WTC11 (cell line): ENCODE measurements at regions not wholly inside any gene's neighbourhood (a gene's known extent, or its start where the extent isn't known, plus 50 kb on each side); places are given as distances from the start of the nearest gene placed in this dataset.

ENCODE experiments used
- ATAC-seq: fragments of 200-7000 bp; cut with Tn5 transposase; 2 replicates; pipeline ENCODE4 v1.10.0; 2021; ENCODE audit warnings: mild to moderate bottlenecking, moderate library complexity
- CTCF ChIA-PET: fragments of 300-600 bp; sonication (Branson Sonifier 250); formaldehyde crosslinking; loops from one replicate; lab custom pipeline; 2021; ENCODE audit warnings: antibody characterized with exemption; lab: Charles Lee
- POLR2A ChIA-PET: fragments of 350-600 bp; sonication (Branson Sonifier 250); formaldehyde crosslinking; loops from one replicate; lab custom pipeline; 2021; ENCODE audit warnings: antibody characterized with exemption; lab: Charles Lee
- DNase-seq: peaks from one replicate; pipeline ENCODE4 v3.0.0; 2021; ENCODE audit warnings: low spot score
- H3K27ac Mint-ChIP-seq: 2 replicates; pipeline ENCODE4 v1.8.0; 2021; ENCODE audit warnings: mixed read lengths
- H3K27me3 Mint-ChIP-seq: 2 replicates; pipeline ENCODE4 v1.8.0; 2021; ENCODE audit warnings: low read depth, mild to moderate bottlenecking, moderate library complexity, mixed read lengths
- H3K36me3 Mint-ChIP-seq: 2 replicates; pipeline ENCODE4 v1.8.0; 2021; ENCODE audit warnings: mixed read lengths
- H3K4me1 Mint-ChIP-seq: 2 replicates; pipeline ENCODE4 v1.8.0; 2022; ENCODE audit warnings: mixed read lengths
- H3K4me3 Mint-ChIP-seq: 2 replicates; pipeline ENCODE4 v1.8.0; 2021; ENCODE audit warnings: mild to moderate bottlenecking, moderate library complexity, mixed read lengths
- H3K9me3 Mint-ChIP-seq: 2 replicates; pipeline ENCODE4 v1.8.0; 2021; ENCODE audit warnings: mixed read lengths
- ATF6 ChIP-seq: sonication (generic); formaldehyde crosslinking; IDR thresholded peaks from 2 replicates; pipeline ENCODE4 v1.8.1; 2023; ENCODE audit warnings: mild to moderate bottlenecking, missing genetic modification reagents
- CREB1 ChIP-seq: sonication (generic); formaldehyde crosslinking; IDR thresholded peaks from 2 replicates; pipeline ENCODE4 v1.8.0; 2023; ENCODE audit warnings: mild to moderate bottlenecking, missing genetic modification reagents
- E2F4 ChIP-seq: sonication (generic); formaldehyde crosslinking; IDR thresholded peaks from 2 replicates; pipeline ENCODE4 v1.8.1; 2022; ENCODE audit warnings: low read depth, mild to moderate bottlenecking, moderate library complexity, missing genetic modification reagents, borderline replicate concordance
- ETV6 ChIP-seq: sonication (generic); formaldehyde crosslinking; IDR thresholded peaks from 2 replicates; pipeline ENCODE4 v1.8.1; 2022; ENCODE audit warnings: mild to moderate bottlenecking, missing genetic modification reagents
- FOXK1 ChIP-seq: sonication (generic); formaldehyde crosslinking; IDR thresholded peaks from 2 replicates; pipeline ENCODE4 v1.8.0; 2022; ENCODE audit warnings: mild to moderate bottlenecking, moderate library complexity, missing genetic modification reagents
- GABPB1 ChIP-seq: sonication (generic); formaldehyde crosslinking; IDR thresholded peaks from 2 replicates; pipeline ENCODE4 v1.8.1; 2023; ENCODE audit warnings: mild to moderate bottlenecking, missing genetic modification reagents
- GRHL2 ChIP-seq: fragments of 250-450 bp; sonication (Bioruptor Pico); IDR thresholded peaks from 2 replicates; pipeline ENCODE4 v1.8.0; 2022; ENCODE audit warnings: mild to moderate bottlenecking, moderate library complexity; ENCODE audit not compliant: insufficient replicate concordance, severe bottlenecking
- IRF2 ChIP-seq: sonication (generic); formaldehyde crosslinking; IDR thresholded peaks from 2 replicates; pipeline ENCODE4 v1.8.0; 2022; ENCODE audit warnings: low read depth, missing genetic modification reagents, borderline replicate concordance
- NFATC4 ChIP-seq: fragments of 250-450 bp; sonication (Bioruptor Pico); IDR thresholded peaks from 2 replicates; pipeline ENCODE4 v1.9.0; 2021; ENCODE audit warnings: mild to moderate bottlenecking
- SMAD4 ChIP-seq: sonication (generic); formaldehyde crosslinking; IDR thresholded peaks from 2 replicates; pipeline ENCODE4 v1.8.0; 2022; ENCODE audit warnings: mild to moderate bottlenecking, missing genetic modification reagents
- ZNF138 ChIP-seq: sonication (generic); formaldehyde crosslinking; conservative IDR thresholded peaks from 2 replicates; pipeline ENCODE4 v1.8.1; 2022; ENCODE audit warnings: mild to moderate bottlenecking, moderate library complexity, missing genetic modification reagents
- ZNF232 ChIP-seq: sonication (generic); formaldehyde crosslinking; IDR thresholded peaks from 2 replicates; pipeline ENCODE4 v1.8.0; 2022; ENCODE audit warnings: mild to moderate bottlenecking, missing genetic modification reagents
- TF ChIP-seq, protein P1 (sequence below): sonication (generic); formaldehyde crosslinking; IDR thresholded peaks from 2 replicates; pipeline ENCODE4 v1.8.0; 2022; ENCODE audit warnings: mild to moderate bottlenecking, missing genetic modification reagents
- TF ChIP-seq, protein P2 (sequence below): sonication (generic); formaldehyde crosslinking; IDR thresholded peaks from 2 replicates; pipeline ENCODE4 v1.8.1; 2023; ENCODE audit warnings: mild to moderate bottlenecking, missing genetic modification reagents, borderline replicate concordance
- TF ChIP-seq, protein P3 (sequence below): sonication (generic); formaldehyde crosslinking; IDR thresholded peaks from 2 replicates; pipeline ENCODE4 v1.8.0; 2023; ENCODE audit warnings: mild to moderate bottlenecking, missing genetic modification reagents
- TF ChIP-seq, protein P4 (sequence below): fragments of 200-600 bp; IDR thresholded peaks from 2 replicates; pipeline ENCODE4 v1.8.0; 2022; ENCODE audit warnings: antibody characterized with exemption

GRCh38 chr20:53875452-53875851 lies 194.9 kb downstream of the BCAS1 start:
- TF ChIP-seq E2F4 (no peak), GABPB1 (CRISPR knock-in tag) (peak; percentile 83), ATF6 (CRISPR knock-in tag) (no peak), NFATC4 (CRISPR knock-in tag) (no peak), ZNF138 (CRISPR knock-in tag) (no peak), SMAD4 (CRISPR knock-in tag) (no peak), IRF2 (no peak), FOXK1 (CRISPR knock-in tag) (no peak)
- TF ChIP-seq, protein P1, sequence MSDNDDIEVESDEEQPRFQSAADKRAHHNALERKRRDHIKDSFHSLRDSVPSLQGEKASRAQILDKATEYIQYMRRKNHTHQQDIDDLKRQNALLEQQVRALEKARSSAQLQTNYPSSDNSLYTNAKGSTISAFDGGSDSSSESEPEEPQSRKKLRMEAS (CRISPR knock-in tag) = no peak
- TF ChIP-seq, protein P2, sequence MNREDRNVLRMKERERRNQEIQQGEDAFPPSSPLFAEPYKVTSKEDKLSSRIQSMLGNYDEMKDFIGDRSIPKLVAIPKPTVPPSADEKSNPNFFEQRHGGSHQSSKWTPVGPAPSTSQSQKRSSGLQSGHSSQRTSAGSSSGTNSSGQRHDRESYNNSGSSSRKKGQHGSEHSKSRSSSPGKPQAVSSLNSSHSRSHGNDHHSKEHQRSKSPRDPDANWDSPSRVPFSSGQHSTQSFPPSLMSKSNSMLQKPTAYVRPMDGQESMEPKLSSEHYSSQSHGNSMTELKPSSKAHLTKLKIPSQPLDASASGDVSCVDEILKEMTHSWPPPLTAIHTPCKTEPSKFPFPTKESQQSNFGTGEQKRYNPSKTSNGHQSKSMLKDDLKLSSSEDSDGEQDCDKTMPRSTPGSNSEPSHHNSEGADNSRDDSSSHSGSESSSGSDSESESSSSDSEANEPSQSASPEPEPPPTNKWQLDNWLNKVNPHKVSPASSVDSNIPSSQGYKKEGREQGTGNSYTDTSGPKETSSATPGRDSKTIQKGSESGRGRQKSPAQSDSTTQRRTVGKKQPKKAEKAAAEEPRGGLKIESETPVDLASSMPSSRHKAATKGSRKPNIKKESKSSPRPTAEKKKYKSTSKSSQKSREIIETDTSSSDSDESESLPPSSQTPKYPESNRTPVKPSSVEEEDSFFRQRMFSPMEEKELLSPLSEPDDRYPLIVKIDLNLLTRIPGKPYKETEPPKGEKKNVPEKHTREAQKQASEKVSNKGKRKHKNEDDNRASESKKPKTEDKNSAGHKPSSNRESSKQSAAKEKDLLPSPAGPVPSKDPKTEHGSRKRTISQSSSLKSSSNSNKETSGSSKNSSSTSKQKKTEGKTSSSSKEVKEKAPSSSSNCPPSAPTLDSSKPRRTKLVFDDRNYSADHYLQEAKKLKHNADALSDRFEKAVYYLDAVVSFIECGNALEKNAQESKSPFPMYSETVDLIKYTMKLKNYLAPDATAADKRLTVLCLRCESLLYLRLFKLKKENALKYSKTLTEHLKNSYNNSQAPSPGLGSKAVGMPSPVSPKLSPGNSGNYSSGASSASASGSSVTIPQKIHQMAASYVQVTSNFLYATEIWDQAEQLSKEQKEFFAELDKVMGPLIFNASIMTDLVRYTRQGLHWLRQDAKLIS (CRISPR knock-in tag) = no peak
- TF ChIP-seq, protein P3, sequence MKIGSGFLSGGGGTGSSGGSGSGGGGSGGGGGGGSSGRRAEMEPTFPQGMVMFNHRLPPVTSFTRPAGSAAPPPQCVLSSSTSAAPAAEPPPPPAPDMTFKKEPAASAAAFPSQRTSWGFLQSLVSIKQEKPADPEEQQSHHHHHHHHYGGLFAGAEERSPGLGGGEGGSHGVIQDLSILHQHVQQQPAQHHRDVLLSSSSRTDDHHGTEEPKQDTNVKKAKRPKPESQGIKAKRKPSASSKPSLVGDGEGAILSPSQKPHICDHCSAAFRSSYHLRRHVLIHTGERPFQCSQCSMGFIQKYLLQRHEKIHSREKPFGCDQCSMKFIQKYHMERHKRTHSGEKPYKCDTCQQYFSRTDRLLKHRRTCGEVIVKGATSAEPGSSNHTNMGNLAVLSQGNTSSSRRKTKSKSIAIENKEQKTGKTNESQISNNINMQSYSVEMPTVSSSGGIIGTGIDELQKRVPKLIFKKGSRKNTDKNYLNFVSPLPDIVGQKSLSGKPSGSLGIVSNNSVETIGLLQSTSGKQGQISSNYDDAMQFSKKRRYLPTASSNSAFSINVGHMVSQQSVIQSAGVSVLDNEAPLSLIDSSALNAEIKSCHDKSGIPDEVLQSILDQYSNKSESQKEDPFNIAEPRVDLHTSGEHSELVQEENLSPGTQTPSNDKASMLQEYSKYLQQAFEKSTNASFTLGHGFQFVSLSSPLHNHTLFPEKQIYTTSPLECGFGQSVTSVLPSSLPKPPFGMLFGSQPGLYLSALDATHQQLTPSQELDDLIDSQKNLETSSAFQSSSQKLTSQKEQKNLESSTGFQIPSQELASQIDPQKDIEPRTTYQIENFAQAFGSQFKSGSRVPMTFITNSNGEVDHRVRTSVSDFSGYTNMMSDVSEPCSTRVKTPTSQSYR = 0 out of 2 replicates have a peak, but pooled peaks have one; percentile 17
- Mint-ChIP-seq H3K4me3 (no peak overlapping the region), H3K36me3 (no peaks in the 10 kb centered on the region), H3K9me3 (no peaks in the 10 kb centered on the region), H3K4me1 (peaks cover 74% of the 10 kb centered on the region), H3K27me3 (no peaks in the 10 kb centered on the region; the same call in 1 of the 2 replicates), H3K27ac (no peak overlapping the region; the same call in 1 of the 2 replicates)
- ATAC-seq (no peak), DNase-seq (no peak)
- ChIA-PET CTCF (interaction anchor here (0.6 to 2.0 kb wide), 2 partner anchors 40 to 668 kb away, joined by 3 to 8 read pairs; no protein-coding TSS in a partner anchor), POLR2A (no interaction called here)

- ChIA-PET CTCF (interaction anchor here (0.7 kb wide), 1 partner anchor 136 kb away, joined by 4 read pairs; no protein-coding TSS in a partner anchor), POLR2A (no interaction called here)
- Mint-ChIP-seq H3K4me1 (peaks cover 76% of the 10 kb centered on the region), H3K9me3 (no peaks in the 10 kb centered on the region), H3K27me3 (no peaks in the 10 kb centered on the region; the same call in 1 of the 2 replicates), H3K4me3 (no peak overlapping the region), H3K36me3 (no peaks in the 10 kb centered on the region), H3K27ac (no peak overlapping the region)
- DNase-seq (no peak), ATAC-seq (no peak)
- TF ChIP-seq ETV6 (no peak), GRHL2 (CRISPR knock-in tag) (no peak), CREB1 (CRISPR knock-in tag) (no peak), ZNF232 (no peak)
- TF ChIP-seq, protein P4, sequence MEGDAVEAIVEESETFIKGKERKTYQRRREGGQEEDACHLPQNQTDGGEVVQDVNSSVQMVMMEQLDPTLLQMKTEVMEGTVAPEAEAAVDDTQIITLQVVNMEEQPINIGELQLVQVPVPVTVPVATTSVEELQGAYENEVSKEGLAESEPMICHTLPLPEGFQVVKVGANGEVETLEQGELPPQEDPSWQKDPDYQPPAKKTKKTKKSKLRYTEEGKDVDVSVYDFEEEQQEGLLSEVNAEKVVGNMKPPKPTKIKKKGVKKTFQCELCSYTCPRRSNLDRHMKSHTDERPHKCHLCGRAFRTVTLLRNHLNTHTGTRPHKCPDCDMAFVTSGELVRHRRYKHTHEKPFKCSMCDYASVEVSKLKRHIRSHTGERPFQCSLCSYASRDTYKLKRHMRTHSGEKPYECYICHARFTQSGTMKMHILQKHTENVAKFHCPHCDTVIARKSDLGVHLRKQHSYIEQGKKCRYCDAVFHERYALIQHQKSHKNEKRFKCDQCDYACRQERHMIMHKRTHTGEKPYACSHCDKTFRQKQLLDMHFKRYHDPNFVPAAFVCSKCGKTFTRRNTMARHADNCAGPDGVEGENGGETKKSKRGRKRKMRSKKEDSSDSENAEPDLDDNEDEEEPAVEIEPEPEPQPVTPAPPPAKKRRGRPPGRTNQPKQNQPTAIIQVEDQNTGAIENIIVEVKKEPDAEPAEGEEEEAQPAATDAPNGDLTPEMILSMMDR = no peak
Observed at GRCh38 chr20:53874706-53875105, 195.7 kb downstream of the BCAS1 start.
